ENCODE measurements at regions not wholly inside any gene's neighbourhood (a gene's known extent, or its start where the extent isn't known, plus 50 kb on each side); places are given as distances from the start of the nearest gene placed in this dataset.

GRCh38 chr15:96468036-96468435 is 137.5 kb downstream of the NR2F2 start:
- H3K36me3 ChIP-seq (ENCODE audit: insufficient read depth), result no peaks in the 10 kb centered on the region
- H3K27me3 ChIP-seq (ENCODE audit: insufficient read depth, low read depth), result no peaks in the 10 kb centered on the region
- H4K20me1 ChIP-seq (ENCODE audit: insufficient read depth), result no peaks in the 10 kb centered on the region
- TF ChIP-seq CTCF (conservative IDR thresholded peaks at IDR 0.05; ENCODE audit: low read depth, low read length), result no peak
- no peak overlapping the region for H3K4me3 ChIP-seq (IDR thresholded peaks at IDR 0.05; ENCODE audit: insufficient read depth, low read depth, low read length)
- H2AFZ ChIP-seq (ENCODE audit: low read depth), result no peak overlapping the region
- H3K79me2 ChIP-seq (ENCODE audit: insufficient read depth, low read depth), result no peaks in the 10 kb centered on the region
- no peaks in the 10 kb centered on the region for H3K4me1 ChIP-seq (ENCODE audit: low read depth, poor library complexity, severe bottlenecking)
- H3K4me2 ChIP-seq, result no peak overlapping the region
- no peak overlapping the region for H3K27ac ChIP-seq
- H3K9ac ChIP-seq, result no peak overlapping the region

- H3K4me2 ChIP-seq, result no peak overlapping the region
- H2AFZ ChIP-seq (ENCODE audit: low read depth), result no peak overlapping the region
- H3K27me3 ChIP-seq (ENCODE audit: insufficient read depth, low read depth), result no peaks in the 10 kb centered on the region
- no peak overlapping the region for H3K4me3 ChIP-seq (IDR thresholded peaks at IDR 0.05; ENCODE audit: insufficient read depth, low read depth, low read length)
- no peak overlapping the region for H3K9ac ChIP-seq
- H3K36me3 ChIP-seq (ENCODE audit: insufficient read depth), result no peaks in the 10 kb centered on the region
- no peak for TF ChIP-seq CTCF (conservative IDR thresholded peaks at IDR 0.05; ENCODE audit: low read depth, low read length)
- H3K79me2 ChIP-seq (ENCODE audit: insufficient read depth, low read depth), result no peaks in the 10 kb centered on the region
- no peak overlapping the region for H3K27ac ChIP-seq
- no peaks in the 10 kb centered on the region for H4K20me1 ChIP-seq (ENCODE audit: insufficient read depth)
- no peaks in the 10 kb centered on the region for H3K4me1 ChIP-seq (ENCODE audit: low read depth, poor library complexity, severe bottlenecking)
Measured at GRCh38 chr15:96470681-96471310, 140.3 kb downstream of the NR2F2 start.

- H3K79me2 ChIP-seq (ENCODE audit: insufficient read depth, low read depth), result no peaks in the 10 kb centered on the region
- no peaks in the 10 kb centered on the region for H3K27me3 ChIP-seq (ENCODE audit: insufficient read depth, low read depth)
- TF ChIP-seq CTCF (conservative IDR thresholded peaks at IDR 0.05; ENCODE audit: low read depth, low read length), result no peak
Measured at GRCh38 chr15:96472681-96473080, 142.2 kb downstream of the NR2F2 start.

GRCh38 chr15:96473556-96473955 is 143.1 kb downstream of the NR2F2 start:
- Histone ChIP-seq H3K79me2 (ENCODE audit: insufficient read depth, low read depth) (no peaks in the 10 kb centered on the region), H4K20me1 (ENCODE audit: insufficient read depth) (no peaks in the 10 kb centered on the region), H3K4me3 (IDR thresholded peaks at IDR 0.05; ENCODE audit: insufficient read depth, low read depth, low read length) (no peak overlapping the region), H3K27ac (no peak overlapping the region), H3K9ac (no peak overlapping the region), H3K27me3 (ENCODE audit: insufficient read depth, low read depth) (no peaks in the 10 kb centered on the region), H2AFZ (ENCODE audit: low read depth) (no peak overlapping the region), H3K4me1 (ENCODE audit: low read depth, poor library complexity, severe bottlenecking) (no peaks in the 10 kb centered on the region), H3K4me2 (no peak overlapping the region), H3K36me3 (ENCODE audit: insufficient read depth) (no peaks in the 10 kb centered on the region)
- TF ChIP-seq CTCF (conservative IDR thresholded peaks at IDR 0.05; ENCODE audit: low read depth, low read length), result no peak

More at GRCh38 chr15:96472681-96473080, 142.2 kb downstream of the NR2F2 start:
- no peak overlapping the region for H3K27ac ChIP-seq
- H2AFZ ChIP-seq (ENCODE audit: low read depth), result no peak overlapping the region
- H3K4me3 ChIP-seq (IDR thresholded peaks at IDR 0.05; ENCODE audit: insufficient read depth, low read depth, low read length), result no peak overlapping the region
- H3K4me1 ChIP-seq (ENCODE audit: low read depth, poor library complexity, severe bottlenecking), result no peaks in the 10 kb centered on the region
- H4K20me1 ChIP-seq (ENCODE audit: insufficient read depth), result no peaks in the 10 kb centered on the region
- H3K4me2 ChIP-seq, result no peak overlapping the region
- H3K36me3 ChIP-seq (ENCODE audit: insufficient read depth), result no peaks in the 10 kb centered on the region
- H3K9ac ChIP-seq, result no peak overlapping the region

Measured in KMS-11 (cell line).